ENCODE measurements at regions not wholly inside any gene's neighbourhood (a gene's known extent, or its start where the extent isn't known, plus 50 kb on each side); places are given as distances from the start of the nearest gene placed in this dataset.

DNA sequence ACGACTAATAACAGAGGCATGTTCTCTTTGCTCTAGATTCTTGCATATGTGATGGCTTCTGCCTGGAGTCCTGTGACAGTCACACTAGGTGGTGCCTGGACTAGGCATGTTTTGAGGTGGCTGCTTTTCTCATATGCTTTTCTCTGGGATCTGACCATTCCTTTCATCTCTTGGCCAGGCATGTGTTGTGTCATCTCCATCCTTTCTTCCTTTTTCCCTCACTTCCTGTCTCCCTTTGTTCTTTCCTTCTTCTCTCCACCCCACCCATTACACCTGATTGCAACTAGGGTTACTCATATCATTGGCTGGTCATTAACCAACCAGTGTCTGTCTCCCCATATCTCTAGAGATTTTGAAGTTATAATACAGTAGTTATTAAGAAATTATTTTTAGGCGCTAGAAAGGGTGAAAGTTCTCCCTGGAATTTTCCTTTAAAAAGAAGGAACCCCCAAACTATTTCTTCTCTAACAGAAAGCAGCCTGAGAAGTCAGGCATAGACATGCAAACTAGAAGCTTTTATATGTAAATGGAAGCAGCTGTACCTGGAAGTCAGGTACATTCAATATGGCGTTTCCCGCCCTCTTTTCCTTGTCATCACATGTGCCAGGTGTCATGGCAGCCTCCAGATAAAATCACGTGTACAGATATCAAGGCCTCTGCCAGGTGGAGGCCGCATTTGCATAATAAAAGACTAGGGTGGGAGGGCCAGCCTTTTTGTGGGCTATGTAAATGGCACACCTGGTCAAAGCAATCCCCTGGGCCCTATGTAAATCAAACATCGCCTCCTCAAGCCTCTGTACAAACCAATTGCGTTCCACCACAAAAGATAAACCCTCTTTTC lies 220.4 kb upstream of the MEX3C start:
- TF ChIP-seq, protein P1, sequence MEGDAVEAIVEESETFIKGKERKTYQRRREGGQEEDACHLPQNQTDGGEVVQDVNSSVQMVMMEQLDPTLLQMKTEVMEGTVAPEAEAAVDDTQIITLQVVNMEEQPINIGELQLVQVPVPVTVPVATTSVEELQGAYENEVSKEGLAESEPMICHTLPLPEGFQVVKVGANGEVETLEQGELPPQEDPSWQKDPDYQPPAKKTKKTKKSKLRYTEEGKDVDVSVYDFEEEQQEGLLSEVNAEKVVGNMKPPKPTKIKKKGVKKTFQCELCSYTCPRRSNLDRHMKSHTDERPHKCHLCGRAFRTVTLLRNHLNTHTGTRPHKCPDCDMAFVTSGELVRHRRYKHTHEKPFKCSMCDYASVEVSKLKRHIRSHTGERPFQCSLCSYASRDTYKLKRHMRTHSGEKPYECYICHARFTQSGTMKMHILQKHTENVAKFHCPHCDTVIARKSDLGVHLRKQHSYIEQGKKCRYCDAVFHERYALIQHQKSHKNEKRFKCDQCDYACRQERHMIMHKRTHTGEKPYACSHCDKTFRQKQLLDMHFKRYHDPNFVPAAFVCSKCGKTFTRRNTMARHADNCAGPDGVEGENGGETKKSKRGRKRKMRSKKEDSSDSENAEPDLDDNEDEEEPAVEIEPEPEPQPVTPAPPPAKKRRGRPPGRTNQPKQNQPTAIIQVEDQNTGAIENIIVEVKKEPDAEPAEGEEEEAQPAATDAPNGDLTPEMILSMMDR (IDR thresholded peaks at IDR 0.05) = no peak
- TF ChIP-seq TCF7 (CRISPR knock-in tag; IDR thresholded peaks at IDR 0.05; ENCODE audit: low read depth) = no peak
- TF ChIP-seq, protein P2, sequence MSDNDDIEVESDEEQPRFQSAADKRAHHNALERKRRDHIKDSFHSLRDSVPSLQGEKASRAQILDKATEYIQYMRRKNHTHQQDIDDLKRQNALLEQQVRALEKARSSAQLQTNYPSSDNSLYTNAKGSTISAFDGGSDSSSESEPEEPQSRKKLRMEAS (CRISPR knock-in tag; IDR thresholded peaks at IDR 0.05) = no peak; the same call in none of the 2 replicates
- no peak for TF ChIP-seq ATF1 (CRISPR knock-in tag; IDR thresholded peaks at IDR 0.05)
- TF ChIP-seq, protein P3, sequence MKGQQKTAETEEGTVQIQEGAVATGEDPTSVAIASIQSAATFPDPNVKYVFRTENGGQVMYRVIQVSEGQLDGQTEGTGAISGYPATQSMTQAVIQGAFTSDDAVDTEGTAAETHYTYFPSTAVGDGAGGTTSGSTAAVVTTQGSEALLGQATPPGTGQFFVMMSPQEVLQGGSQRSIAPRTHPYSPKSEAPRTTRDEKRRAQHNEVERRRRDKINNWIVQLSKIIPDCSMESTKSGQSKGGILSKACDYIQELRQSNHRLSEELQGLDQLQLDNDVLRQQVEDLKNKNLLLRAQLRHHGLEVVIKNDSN (CRISPR knock-in tag; IDR thresholded peaks at IDR 0.05) = peak; percentile 93
- TF ChIP-seq SP1 (CRISPR knock-in tag; conservative IDR thresholded peaks at IDR 0.05) = no peak
- TF ChIP-seq, protein P4, sequence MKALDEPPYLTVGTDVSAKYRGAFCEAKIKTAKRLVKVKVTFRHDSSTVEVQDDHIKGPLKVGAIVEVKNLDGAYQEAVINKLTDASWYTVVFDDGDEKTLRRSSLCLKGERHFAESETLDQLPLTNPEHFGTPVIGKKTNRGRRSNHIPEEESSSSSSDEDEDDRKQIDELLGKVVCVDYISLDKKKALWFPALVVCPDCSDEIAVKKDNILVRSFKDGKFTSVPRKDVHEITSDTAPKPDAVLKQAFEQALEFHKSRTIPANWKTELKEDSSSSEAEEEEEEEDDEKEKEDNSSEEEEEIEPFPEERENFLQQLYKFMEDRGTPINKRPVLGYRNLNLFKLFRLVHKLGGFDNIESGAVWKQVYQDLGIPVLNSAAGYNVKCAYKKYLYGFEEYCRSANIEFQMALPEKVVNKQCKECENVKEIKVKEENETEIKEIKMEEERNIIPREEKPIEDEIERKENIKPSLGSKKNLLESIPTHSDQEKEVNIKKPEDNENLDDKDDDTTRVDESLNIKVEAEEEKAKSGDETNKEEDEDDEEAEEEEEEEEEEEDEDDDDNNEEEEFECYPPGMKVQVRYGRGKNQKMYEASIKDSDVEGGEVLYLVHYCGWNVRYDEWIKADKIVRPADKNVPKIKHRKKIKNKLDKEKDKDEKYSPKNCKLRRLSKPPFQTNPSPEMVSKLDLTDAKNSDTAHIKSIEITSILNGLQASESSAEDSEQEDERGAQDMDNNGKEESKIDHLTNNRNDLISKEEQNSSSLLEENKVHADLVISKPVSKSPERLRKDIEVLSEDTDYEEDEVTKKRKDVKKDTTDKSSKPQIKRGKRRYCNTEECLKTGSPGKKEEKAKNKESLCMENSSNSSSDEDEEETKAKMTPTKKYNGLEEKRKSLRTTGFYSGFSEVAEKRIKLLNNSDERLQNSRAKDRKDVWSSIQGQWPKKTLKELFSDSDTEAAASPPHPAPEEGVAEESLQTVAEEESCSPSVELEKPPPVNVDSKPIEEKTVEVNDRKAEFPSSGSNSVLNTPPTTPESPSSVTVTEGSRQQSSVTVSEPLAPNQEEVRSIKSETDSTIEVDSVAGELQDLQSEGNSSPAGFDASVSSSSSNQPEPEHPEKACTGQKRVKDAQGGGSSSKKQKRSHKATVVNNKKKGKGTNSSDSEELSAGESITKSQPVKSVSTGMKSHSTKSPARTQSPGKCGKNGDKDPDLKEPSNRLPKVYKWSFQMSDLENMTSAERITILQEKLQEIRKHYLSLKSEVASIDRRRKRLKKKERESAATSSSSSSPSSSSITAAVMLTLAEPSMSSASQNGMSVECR (CRISPR knock-in tag; IDR thresholded peaks at IDR 0.05; ENCODE audit: borderline replicate concordance) = no peak
- TF ChIP-seq, protein P5, sequence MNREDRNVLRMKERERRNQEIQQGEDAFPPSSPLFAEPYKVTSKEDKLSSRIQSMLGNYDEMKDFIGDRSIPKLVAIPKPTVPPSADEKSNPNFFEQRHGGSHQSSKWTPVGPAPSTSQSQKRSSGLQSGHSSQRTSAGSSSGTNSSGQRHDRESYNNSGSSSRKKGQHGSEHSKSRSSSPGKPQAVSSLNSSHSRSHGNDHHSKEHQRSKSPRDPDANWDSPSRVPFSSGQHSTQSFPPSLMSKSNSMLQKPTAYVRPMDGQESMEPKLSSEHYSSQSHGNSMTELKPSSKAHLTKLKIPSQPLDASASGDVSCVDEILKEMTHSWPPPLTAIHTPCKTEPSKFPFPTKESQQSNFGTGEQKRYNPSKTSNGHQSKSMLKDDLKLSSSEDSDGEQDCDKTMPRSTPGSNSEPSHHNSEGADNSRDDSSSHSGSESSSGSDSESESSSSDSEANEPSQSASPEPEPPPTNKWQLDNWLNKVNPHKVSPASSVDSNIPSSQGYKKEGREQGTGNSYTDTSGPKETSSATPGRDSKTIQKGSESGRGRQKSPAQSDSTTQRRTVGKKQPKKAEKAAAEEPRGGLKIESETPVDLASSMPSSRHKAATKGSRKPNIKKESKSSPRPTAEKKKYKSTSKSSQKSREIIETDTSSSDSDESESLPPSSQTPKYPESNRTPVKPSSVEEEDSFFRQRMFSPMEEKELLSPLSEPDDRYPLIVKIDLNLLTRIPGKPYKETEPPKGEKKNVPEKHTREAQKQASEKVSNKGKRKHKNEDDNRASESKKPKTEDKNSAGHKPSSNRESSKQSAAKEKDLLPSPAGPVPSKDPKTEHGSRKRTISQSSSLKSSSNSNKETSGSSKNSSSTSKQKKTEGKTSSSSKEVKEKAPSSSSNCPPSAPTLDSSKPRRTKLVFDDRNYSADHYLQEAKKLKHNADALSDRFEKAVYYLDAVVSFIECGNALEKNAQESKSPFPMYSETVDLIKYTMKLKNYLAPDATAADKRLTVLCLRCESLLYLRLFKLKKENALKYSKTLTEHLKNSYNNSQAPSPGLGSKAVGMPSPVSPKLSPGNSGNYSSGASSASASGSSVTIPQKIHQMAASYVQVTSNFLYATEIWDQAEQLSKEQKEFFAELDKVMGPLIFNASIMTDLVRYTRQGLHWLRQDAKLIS (CRISPR knock-in tag; IDR thresholded peaks at IDR 0.05; ENCODE audit: borderline replicate concordance) = peak; percentile 53; the same call in 1 of the 2 replicates
